HG02678 (cell line): ENCODE measurements at regions not wholly inside any gene's neighbourhood (a gene's known extent, or its start where the extent isn't known, plus 50 kb on each side); places are given as distances from the start of the nearest gene placed in this dataset.
"Not testable (repeated sequence)": the region's sequence is repeated elsewhere in the genome, so short reads cannot be mapped to it uniquely, and the experiment has no call there.

Source experiments
- ATAC-seq: cut with Tn5 transposase; IDR thresholded peaks from one replicate; pipeline ENCODE4 v1.9.1; 2021; ENCODE audit warnings: mild to moderate bottlenecking, moderate library complexity; ENCODE audit not compliant: unreplicated experiment

GRCh38 chr3:139131951-139132350, 87.3 kb upstream of the PRR23C start:
- ATAC-seq: no peak

GRCh38 chr3:139132976-139133375, 88.3 kb upstream of the PRR23C start:
- no peak for ATAC-seq

GRCh38 chr3:139134678-139135372, 90.1 kb upstream of the PRR23C start:
- ATAC-seq: no peak

GRCh38 chr3:139135657-139136056, 91.0 kb upstream of the PRR23C start:
- ATAC-seq: no peak

GRCh38 chr3:139136469-139137202, 91.9 kb upstream of the PRR23C start:
- no peak for ATAC-seq

GRCh38 chr3:139140553-139140952, 95.9 kb upstream of the PRR23C start:
- no peak for ATAC-seq

GRCh38 chr3:139145980-139146379, 101.3 kb upstream of the PRR23C start:
- not testable (repeated sequence) for ATAC-seq

- ATAC-seq: no peak
Measured at GRCh38 chr3:139151530-139151929, 106.8 kb upstream of the PRR23C start.

GRCh38 chr3:139153434-139153833, 108.7 kb upstream of the PRR23C start:
- not testable (repeated sequence) for ATAC-seq

GRCh38 chr3:139157161-139157932, 112.7 kb upstream of the PRR23C start:
- no peak for ATAC-seq

GRCh38 chr3:139159356-139159755, 114.7 kb upstream of the PRR23C start:
- ATAC-seq: no peak

GRCh38 chr3:139173372-139174108, 128.8 kb upstream of the PRR23C start:
- no peak for ATAC-seq

- ATAC-seq: no peak
Measured at GRCh38 chr3:139180489-139180888, 135.8 kb upstream of the PRR23C start.

- ATAC-seq: no peak
Measured at GRCh38 chr3:139182143-139182542, 137.5 kb upstream of the PRR23C start.

- no peak for ATAC-seq
Measured at GRCh38 chr3:139182598-139182997, 137.9 kb upstream of the PRR23C start.

- no peak for ATAC-seq
Measured at GRCh38 chr3:139185527-139185926, 140.8 kb upstream of the PRR23C start.

- no peak for ATAC-seq
Measured at GRCh38 chr3:139187154-139187553, 142.5 kb upstream of the PRR23C start.

- no peak for ATAC-seq
Measured at GRCh38 chr3:139187648-139188047, 143.0 kb upstream of the PRR23C start.

GRCh38 chr3:139189943-139190342, 145.3 kb upstream of the PRR23C start:
- no peak for ATAC-seq

GRCh38 chr3:139194421-139194820, 149.4 kb upstream of the MRPS22 start:
- ATAC-seq: not testable (repeated sequence)

GRCh38 chr3:139196146-139196545, 147.7 kb upstream of the MRPS22 start:
- ATAC-seq: not testable (repeated sequence)
